ENCODE measurements at regions not wholly inside any gene's neighbourhood (a gene's known extent, or its start where the extent isn't known, plus 50 kb on each side); places are given as distances from the start of the nearest gene placed in this dataset.

DNA sequence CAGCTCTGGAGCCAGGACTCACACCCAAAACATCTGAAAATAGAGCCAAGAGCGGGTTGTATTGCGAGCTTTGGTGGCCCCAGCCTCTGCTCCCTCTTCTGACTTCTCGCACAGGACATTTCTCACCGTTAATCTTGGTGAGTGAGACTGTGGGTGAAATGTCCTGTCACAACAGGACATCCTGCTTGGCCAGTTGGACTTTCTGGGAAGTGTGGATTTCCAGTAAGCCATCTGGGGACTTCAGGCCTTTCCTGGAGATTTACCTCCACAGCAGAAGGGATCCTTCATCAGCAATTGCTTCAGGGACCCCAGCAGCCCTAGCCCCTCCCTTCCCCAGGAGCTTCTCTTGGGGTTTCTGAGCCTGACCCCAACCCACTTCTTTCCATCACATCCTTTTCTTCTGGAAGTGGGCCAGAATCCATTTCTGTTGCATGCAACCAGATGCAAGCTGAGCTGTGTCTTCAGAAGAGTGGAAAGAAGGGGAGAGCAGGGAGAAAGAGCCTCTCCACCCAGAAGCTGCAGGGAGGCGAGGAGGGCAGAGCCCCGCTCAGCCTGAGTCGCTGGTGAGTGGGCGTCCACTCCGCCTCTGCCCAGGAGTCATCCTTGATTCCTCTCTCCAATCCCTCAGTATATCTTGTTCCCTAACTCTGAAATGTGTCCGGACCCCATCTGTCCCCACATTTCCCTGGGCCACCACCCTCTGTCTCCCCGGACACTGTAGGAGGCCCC lies 50.3 kb upstream of the GADD45G start:
- no peak for DNase-seq (ENCODE audit: low read depth in 2 of 3, low spot score in 1 of 3)

GRCh38 chr9:89553451-89554010 lies 51.3 kb upstream of the GADD45G start:
- DNase-seq (ENCODE audit: low read depth in 2 of 3, low spot score in 1 of 3): no peak

- DNase-seq (ENCODE audit: low read depth in 2 of 3, low spot score in 1 of 3): no peak
These were observed 52.5 kb upstream of the SEMA4D start for GRCh38 chr9:89550346-89550927.

- DNase-seq (ENCODE audit: low read depth in 2 of 3, low spot score in 1 of 3): peak; percentile 78 to 90 (median 83)
These were observed 51.2 kb upstream of the SEMA4D start for GRCh38 chr9:89549031-89549644.

- DNase-seq (ENCODE audit: low read depth in 2 of 3, low spot score in 1 of 3): no peak
These were observed 50.2 kb upstream of the SEMA4D start for GRCh38 chr9:89548071-89548638.

Measured in stimulated activated CD4-positive, alpha-beta T cell treated with anti-CD3 and anti-CD28 coated beads, Interleukin-12 subunit alpha, Interleukin-12 subunit beta, amount 100 ng/mL, for 48 hours (primary cell).